B cell (primary cell): ENCODE measurements at regions not wholly inside any gene's neighbourhood (a gene's known extent, or its start where the extent isn't known, plus 50 kb on each side); places are given as distances from the start of the nearest gene placed in this dataset.

Experiments
- ATAC-seq: fragments of 200-7000 bp; cut with Tn5 transposase; one replicate; pipeline ENCODE4 v1.10.0; 2021; ENCODE audit warnings: low read depth, mild to moderate bottlenecking, moderate number of reproducible peaks, moderate library complexity
- CTCF ChIA-PET: fragments of 350-600 bp; sonication (Branson Sonifier 250); formaldehyde crosslinking; loops from one replicate; lab custom pipeline; 2021; ENCODE audit warnings: antibody characterized with exemption, inconsistent platforms; lab: Charles Lee
- POLR2A ChIA-PET: fragments of 350-600 bp; sonication (Branson Sonifier 250); formaldehyde crosslinking; loops from one replicate; lab custom pipeline; 2021; ENCODE audit warnings: antibody characterized with exemption; lab: Charles Lee
- DNase-seq: peaks from one replicate; pipeline ENCODE4 v3.0.0; 2013
- H2AFZ ChIP-seq: 2 replicates; pipeline ENCODE4 v1.6.1; 2012; ENCODE audit warnings: mild to moderate bottlenecking, low read depth, low read length; ENCODE audit not compliant: insufficient read depth, poor library complexity, severe bottlenecking
- H3K27ac ChIP-seq, 2 donors: 1 replicate in 1 of 2; 2 replicates in 1 of 2; pipeline ENCODE4 v1.5.1; 2012 to 2013; ENCODE audit warnings: low read length in 2 of 2, mild to moderate bottlenecking in 2 of 2, moderate library complexity in 1 of 2
- H3K27me3 ChIP-seq, 4 experiments: fragments of 200-600 bp in 1 of 4; sonication (generic) in 1 of 4; replicated peaks in 1 of 4; 1 replicate in 2 of 4; 2 replicates in 2 of 4; pipeline versions ENCODE4 v1.6.1 to v1.7.0; 2013 to 2016; ENCODE audit warnings: low read length in 3 of 4, mild to moderate bottlenecking in 2 of 4, mixed read lengths in 1 of 4, moderate library complexity in 1 of 4; ENCODE audit not compliant: insufficient read depth in 4 of 4, control insufficient read depth in 3 of 4; ENCODE audit errors: control extremely low read depth in 1 of 4
- H3K36me3 ChIP-seq, 2 experiments: replicated peaks in 1 of 2; 1 replicate in 1 of 2; 2 replicates in 1 of 2; pipeline versions ENCODE4 v1.6.1 to v1.7.1; 2013; ENCODE audit warnings: low read length in 1 of 2; ENCODE audit not compliant: insufficient read depth in 2 of 2, control insufficient read depth in 1 of 2; ENCODE audit errors: control extremely low read depth in 1 of 2, extremely low read depth in 1 of 2
- H3K4me1 ChIP-seq, 2 donors: fragments of 200-600 bp in 1 of 2; sonication (generic) in 1 of 2; 1 replicate in 1 of 2; 2 replicates in 1 of 2; pipeline versions ENCODE4 v1.5.1 to v1.6.1; 2013 to 2017; ENCODE audit warnings: low read length in 2 of 2; ENCODE audit not compliant: control insufficient read depth in 2 of 2, insufficient read depth in 2 of 2
- H3K4me2 ChIP-seq: replicated peaks from 2 replicates; pipeline ENCODE3; 2012; ENCODE audit warnings: mild to moderate bottlenecking, low read depth, low read length; ENCODE audit not compliant: poor library complexity, severe bottlenecking
- H3K4me3 ChIP-seq, 5 experiments: fragments of 200-600 bp in 1 of 5; sonication (generic) in 1 of 5; 1 replicate in 3 of 5; 2 replicates in 2 of 5; pipeline versions ENCODE4 v1.5.1 to v1.7.0; 2011 to 2016; ENCODE audit warnings: low read length in 4 of 5, mild to moderate bottlenecking in 4 of 5, low read depth in 2 of 5, control low read depth in 1 of 5, moderate library complexity in 1 of 5; ENCODE audit not compliant: insufficient read depth in 1 of 5; ENCODE audit errors: control extremely low read depth in 1 of 5, extremely low read depth in 1 of 5
- H3K79me2 ChIP-seq: fragments of 200-600 bp; sonication (generic); one replicate; pipeline ENCODE4 v1.6.0; 2016; ENCODE audit warnings: low read length; ENCODE audit not compliant: control insufficient read depth, insufficient read depth
- H3K9ac ChIP-seq: fragments of 200-600 bp; sonication (generic); 2 replicates; pipeline ENCODE4 v1.6.1; 2017; ENCODE audit warnings: mild to moderate bottlenecking, low read length, moderate library complexity
- H3K9me3 ChIP-seq, 3 donors: one replicate each; pipeline versions ENCODE4 v1.6.1 to v1.7.1; 2013; ENCODE audit warnings: low read length in 2 of 3; ENCODE audit not compliant: control insufficient read depth in 2 of 3, insufficient read depth in 1 of 3; ENCODE audit errors: control extremely low read depth in 1 of 3
- H4K20me1 ChIP-seq: 2 replicates; pipeline ENCODE4 v1.6.0; 2012; ENCODE audit warnings: mild to moderate bottlenecking, low read length; ENCODE audit not compliant: insufficient read depth, control insufficient read depth, poor library complexity, severe bottlenecking
- H3K27ac Mint-ChIP-seq: one replicate; pipeline ENCODE4 v1.8.0; 2021; ENCODE audit warnings: mixed read lengths
- H3K27me3 Mint-ChIP-seq: one replicate; pipeline ENCODE4 v1.8.0; 2021; ENCODE audit warnings: mixed read lengths
- H3K4me1 Mint-ChIP-seq: one replicate; pipeline ENCODE4 v1.8.0; 2021; ENCODE audit warnings: mixed read lengths
- H3K4me3 Mint-ChIP-seq: one replicate; pipeline ENCODE4 v1.8.0; 2021; ENCODE audit warnings: mixed read lengths
- H3K9me3 Mint-ChIP-seq: one replicate; pipeline ENCODE4 v1.8.0; 2022; ENCODE audit warnings: mixed read lengths; ENCODE audit not compliant: insufficient read depth
- EZH2 ChIP-seq: IDR thresholded peaks from 2 replicates; pipeline ENCODE4 v1.6.1; 2012; ENCODE audit warnings: borderline replicate concordance, low read depth, mild to moderate bottlenecking, moderate library complexity, low read length; ENCODE audit not compliant: insufficient read depth, poor library complexity, severe bottlenecking
- WGBS: methylation state at CpG from one replicate; pipeline ENCODE4 v1.1.5; 2013; ENCODE audit warnings: missing lambda C conversion rate; ENCODE audit not compliant: insufficient coverage; 5-methylcytosine and 5-hydroxymethylcytosine counted together
- intact Hi-C: fragments of 100-400 bp; cut with micrococcal nuclease; formaldehyde crosslinking; loops from one replicate; pipeline ENCODE4 v1.10.0; 2022
- TF ChIP-seq, protein P1 (sequence below): fragments of 200-600 bp; IDR thresholded peaks from one replicate; pipeline ENCODE4 v1.8.0; 2022; ENCODE audit warnings: antibody characterized with exemption, mild to moderate bottlenecking

DNA sequence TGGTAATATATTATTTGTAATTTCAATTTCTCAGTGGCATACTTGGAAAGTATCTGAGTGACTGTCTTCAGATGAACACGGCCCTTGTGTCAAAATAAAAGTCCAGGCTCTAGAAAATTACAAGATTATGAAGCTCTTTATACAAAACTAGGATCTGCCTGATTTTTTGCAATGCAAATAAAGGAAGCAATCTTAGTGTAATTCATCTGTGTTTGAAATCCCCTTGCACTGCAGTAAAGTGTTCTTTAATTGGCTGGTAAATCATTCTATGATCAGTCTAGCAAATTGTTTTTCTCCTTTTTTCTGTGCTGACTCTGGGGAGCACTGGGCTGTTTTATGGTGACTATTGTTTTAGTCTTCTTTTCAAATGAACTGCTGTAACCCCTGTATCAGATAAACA lies 1039.0 kb downstream of the SOCS6 start:
- H3K27me3 Mint-ChIP-seq: no peaks in the 10 kb centered on the region
- no CpG with 5 or more reads among the region's 1 CpG for WGBS
- no peaks in the 10 kb centered on the region for H3K4me1 ChIP-seq
- no peak overlapping the region for H3K9ac ChIP-seq
- no peak overlapping the region for H3K4me3 Mint-ChIP-seq
- CTCF ChIA-PET: no interaction called here
- POLR2A ChIA-PET: no interaction called here
- H3K4me2 ChIP-seq: no peak overlapping the region
- no peak for ATAC-seq
- TF ChIP-seq, protein P1, sequence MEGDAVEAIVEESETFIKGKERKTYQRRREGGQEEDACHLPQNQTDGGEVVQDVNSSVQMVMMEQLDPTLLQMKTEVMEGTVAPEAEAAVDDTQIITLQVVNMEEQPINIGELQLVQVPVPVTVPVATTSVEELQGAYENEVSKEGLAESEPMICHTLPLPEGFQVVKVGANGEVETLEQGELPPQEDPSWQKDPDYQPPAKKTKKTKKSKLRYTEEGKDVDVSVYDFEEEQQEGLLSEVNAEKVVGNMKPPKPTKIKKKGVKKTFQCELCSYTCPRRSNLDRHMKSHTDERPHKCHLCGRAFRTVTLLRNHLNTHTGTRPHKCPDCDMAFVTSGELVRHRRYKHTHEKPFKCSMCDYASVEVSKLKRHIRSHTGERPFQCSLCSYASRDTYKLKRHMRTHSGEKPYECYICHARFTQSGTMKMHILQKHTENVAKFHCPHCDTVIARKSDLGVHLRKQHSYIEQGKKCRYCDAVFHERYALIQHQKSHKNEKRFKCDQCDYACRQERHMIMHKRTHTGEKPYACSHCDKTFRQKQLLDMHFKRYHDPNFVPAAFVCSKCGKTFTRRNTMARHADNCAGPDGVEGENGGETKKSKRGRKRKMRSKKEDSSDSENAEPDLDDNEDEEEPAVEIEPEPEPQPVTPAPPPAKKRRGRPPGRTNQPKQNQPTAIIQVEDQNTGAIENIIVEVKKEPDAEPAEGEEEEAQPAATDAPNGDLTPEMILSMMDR: no peak
- TF ChIP-seq EZH2: no peak
- H3K79me2 ChIP-seq: no peaks in the 10 kb centered on the region
- H3K27me3 ChIP-seq: no peaks in the 10 kb centered on the region
- no peak overlapping the region for H3K27ac ChIP-seq
- no peaks in the 10 kb centered on the region for H3K4me1 Mint-ChIP-seq
- no peak overlapping the region for H3K4me3 ChIP-seq
- H3K27ac Mint-ChIP-seq: no peak overlapping the region
- intact Hi-C loops: no loop called here
- H3K36me3 ChIP-seq: no peaks in the 10 kb centered on the region
- H2AFZ ChIP-seq: no peak overlapping the region
- H3K9me3 ChIP-seq: no peaks in the 10 kb centered on the region
- no peak for DNase-seq
- no peaks in the 10 kb centered on the region for H4K20me1 ChIP-seq
- peaks cover 7% of the 10 kb centered on the region for H3K9me3 Mint-ChIP-seq

DNA sequence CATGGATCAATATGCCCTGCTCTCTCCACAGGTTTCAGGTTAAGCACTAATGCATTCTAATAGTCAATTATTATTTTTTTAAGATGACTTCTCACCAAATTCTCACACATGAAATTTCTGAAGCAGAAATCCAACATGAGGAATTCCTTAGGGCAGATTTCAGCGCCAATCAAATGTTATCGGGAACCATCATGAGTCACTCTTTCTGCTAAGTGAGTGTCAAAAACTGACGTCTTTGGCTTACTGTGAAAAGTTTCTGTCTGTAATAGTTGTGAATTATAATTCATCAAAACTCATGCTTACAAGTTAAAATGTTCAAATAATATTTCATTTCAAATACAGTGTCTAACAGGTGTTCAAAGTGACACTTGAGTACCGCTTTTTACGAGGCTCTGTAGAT lies 1038.6 kb downstream of the SOCS6 start:
- H2AFZ ChIP-seq: no peak overlapping the region
- ChIA-PET CTCF (no interaction called here), POLR2A (no interaction called here)
- no peak for DNase-seq
- H3K4me1 ChIP-seq: no peaks in the 10 kb centered on the region
- Mint-ChIP-seq H3K27ac (no peak overlapping the region), H3K4me1 (no peaks in the 10 kb centered on the region), H3K4me3 (no peak overlapping the region), H3K27me3 (no peaks in the 10 kb centered on the region), H3K9me3 (peaks cover 7% of the 10 kb centered on the region)
- H3K27ac ChIP-seq: no peak overlapping the region
- H4K20me1 ChIP-seq: no peaks in the 10 kb centered on the region
- H3K9ac ChIP-seq: no peak overlapping the region
- H3K4me3 ChIP-seq: no peak overlapping the region
- TF ChIP-seq EZH2: no peak
- TF ChIP-seq, protein P1: no peak
- H3K9me3 ChIP-seq: no peaks in the 10 kb centered on the region
- no peaks in the 10 kb centered on the region for H3K79me2 ChIP-seq
- intact Hi-C loops: no loop called here
- WGBS: no CpG with 5 or more reads among the region's 5 CpGs
- H3K4me2 ChIP-seq: no peak overlapping the region
- ATAC-seq: no peak
- no peaks in the 10 kb centered on the region for H3K36me3 ChIP-seq
- H3K27me3 ChIP-seq: no peaks in the 10 kb centered on the region
